NCI-H2081 (cell line): ENCODE measurements at regions not wholly inside any gene's neighbourhood (a gene's known extent, or its start where the extent isn't known, plus 50 kb on each side); places are given as distances from the start of the nearest gene placed in this dataset.

Experiments
- DNase-seq, 2 experiments: peaks; one replicate each; lab custom pipeline; 2025; lab: John Stamatoyannopoulos, UW

DNA sequence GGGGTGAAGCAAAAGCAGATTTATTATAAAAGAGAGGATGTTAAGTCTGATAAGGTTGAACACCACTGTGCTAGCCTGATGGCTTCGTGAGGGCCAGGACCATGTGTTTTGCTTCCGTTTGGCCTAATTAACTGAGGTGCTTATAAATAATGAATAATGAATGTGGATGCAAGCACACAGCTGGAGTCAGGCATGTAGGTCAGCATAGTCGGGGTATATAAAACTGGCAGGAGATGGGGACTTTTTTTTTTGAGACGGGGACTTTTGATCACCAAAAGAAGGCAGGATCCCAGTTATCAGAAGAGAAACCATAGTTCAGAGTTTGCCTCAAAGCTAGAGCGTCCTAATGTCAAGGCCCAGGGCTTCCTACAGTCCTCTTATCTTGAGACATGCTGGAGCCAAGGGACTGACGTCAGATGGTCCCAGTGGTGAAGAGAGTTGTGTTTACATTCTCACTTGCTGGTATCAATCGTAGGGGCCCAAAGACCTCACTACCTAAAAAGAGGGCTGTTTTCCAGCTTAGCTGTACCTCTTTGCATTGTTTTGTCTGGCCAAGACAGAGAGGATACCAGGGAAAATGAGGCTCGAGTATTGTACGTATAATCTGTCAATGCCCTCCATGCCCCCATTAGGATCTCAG, 50.4 kb downstream of the RTL9 start:
- no peak for DNase-seq

DNA sequence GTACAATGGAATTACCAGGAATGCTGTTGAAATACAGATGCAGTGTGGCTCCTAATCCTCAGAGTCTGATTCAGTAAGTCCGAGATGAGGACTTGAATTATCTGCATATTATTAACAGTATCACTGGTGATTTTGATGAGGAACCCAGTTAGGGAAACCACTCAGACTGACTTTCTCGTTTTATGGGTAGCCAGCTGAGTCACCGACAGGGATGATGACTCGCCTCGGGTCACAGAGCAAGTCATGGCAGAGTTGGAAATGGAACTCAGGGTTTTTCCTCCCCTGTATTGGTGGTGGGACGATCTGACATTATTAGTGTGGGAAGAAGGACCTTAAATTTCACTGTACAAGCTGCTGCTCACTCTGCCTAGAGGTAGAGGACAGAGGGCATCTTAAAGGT, 51.3 kb downstream of the RTL9 start:
- no peak for DNase-seq

DNA sequence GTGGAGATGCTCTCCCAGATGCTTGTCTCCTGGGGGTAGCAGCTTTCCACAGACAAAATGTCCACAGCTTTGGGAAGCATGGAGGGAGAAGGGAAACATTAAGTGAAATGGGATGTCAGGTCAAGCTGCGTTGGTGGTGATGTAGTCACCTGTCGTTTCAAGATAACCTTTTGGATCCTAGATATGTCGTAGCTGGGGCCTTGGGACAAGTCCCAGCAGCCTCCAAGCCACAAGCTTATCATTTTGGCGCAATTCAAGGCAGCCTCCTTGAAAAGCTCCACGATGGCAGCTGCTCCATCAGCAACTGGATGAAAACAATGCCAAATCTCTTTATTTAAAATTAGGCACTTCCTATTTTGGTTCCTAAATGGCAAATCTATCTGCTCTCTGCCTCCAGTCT, 52.0 kb downstream of the RTL9 start:
- no peak for DNase-seq

DNA sequence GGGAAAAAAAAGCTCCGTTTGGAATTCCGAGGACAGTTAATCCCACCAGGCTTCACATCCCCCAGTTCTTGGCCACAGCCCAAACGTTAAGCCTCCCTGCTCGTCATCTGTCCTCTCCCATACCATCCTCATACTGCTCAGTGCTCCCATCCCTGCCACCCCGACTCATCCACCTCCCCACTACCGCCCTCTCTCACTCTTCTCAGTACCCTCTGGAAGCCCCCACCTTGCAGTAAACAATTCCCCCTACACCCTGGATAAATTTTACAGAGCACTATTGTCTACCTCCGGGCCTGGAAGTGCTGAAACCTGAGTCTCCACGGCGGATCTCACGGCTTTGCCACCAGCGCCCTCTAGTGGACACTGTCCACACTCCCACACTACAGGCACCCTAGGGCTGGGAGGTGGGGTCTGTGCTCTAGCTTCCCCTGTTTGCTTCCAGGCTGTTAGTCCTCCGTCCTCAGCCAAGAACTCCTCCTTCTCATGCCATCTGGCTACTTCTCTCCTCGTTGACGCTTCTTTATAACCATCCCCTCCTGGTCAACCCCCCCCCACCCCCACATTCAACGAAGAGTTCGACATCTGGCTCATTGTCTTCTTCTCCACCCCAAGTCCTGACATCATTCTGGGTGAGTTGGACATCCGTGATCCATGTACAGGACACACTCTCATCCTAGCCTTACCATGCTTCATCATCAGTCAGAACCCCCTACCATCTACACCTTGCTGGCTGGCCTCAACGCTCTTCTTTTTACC, 54.5 kb downstream of the RTL9 start:
- peak; percentile 78 to 89 for DNase-seq

DNA sequence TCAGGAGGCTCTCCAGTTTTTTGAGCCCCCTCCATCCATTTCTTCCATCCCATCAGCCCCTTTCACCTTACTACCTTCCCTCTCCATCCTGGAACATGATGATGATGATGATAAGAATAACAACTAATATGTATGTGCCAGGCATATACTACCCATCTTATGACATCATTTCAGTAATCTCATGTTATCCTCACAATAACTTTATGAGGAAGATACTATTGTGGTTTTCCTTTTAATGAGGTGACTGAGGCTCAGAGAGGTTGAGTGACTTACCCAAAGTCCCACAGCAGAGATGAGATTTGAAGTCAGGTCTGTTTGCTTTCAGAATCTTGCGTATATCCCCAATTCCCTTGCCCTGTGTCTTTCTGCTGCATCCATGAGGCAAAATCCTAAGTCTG, 55.1 kb downstream of the RTL9 start:
- DNase-seq, result no peak

DNA sequence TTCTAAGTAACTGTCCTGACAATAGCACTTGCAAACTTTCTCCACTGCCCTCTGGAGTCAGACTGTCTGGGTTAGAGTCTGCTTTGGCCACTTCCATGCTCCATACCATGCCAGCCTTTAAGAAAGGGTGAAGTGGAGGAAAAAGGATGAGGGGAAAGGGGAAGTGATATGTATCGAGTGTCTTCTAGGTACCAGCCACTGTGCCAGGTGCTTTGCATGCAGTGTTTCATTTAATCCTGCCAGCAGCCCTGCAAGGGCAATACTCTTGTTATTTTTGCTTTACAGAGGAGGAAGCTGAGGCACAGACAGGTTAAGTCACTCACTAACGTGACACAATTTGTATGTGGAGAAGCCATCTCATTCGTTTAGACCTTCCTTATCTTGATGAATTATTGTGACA, 55.6 kb downstream of the RTL9 start:
- DNase-seq, result no peak

DNA sequence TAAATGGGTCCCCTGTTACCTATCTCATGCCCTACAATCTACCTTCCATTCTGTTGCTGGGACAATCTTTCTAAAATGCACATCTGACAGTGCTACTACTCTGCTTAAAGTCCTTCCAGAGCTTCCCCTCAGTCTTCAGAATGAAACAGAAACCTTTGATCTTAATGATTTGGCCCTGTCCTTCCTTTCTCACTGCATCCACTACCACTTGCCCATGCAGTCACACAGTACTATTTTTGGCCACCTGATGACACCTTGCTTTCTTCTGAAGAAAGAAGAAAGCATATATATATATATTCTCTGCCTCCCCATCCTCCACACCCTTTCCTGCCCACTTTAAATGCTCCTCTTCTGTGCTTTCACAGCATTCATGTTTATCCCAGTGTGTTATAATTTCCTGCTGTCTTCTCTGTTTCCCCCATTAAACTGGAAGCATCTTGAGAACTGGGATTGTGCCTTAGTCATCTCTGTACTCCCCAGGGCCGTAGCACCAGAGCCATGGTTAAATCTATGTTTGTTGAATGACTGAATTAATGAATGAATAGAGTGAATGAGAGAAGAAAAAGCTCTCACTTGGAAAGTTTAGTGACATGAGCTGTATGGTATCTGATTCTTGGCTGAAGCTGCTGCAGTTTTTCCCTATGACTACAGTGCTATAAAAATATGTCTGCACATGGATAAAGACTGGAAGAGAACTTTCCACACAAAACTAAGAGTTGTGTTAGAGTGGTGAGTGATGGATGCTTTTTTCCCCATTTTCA, 56.2 kb downstream of the RTL9 start:
- DNase-seq, result no peak

DNA sequence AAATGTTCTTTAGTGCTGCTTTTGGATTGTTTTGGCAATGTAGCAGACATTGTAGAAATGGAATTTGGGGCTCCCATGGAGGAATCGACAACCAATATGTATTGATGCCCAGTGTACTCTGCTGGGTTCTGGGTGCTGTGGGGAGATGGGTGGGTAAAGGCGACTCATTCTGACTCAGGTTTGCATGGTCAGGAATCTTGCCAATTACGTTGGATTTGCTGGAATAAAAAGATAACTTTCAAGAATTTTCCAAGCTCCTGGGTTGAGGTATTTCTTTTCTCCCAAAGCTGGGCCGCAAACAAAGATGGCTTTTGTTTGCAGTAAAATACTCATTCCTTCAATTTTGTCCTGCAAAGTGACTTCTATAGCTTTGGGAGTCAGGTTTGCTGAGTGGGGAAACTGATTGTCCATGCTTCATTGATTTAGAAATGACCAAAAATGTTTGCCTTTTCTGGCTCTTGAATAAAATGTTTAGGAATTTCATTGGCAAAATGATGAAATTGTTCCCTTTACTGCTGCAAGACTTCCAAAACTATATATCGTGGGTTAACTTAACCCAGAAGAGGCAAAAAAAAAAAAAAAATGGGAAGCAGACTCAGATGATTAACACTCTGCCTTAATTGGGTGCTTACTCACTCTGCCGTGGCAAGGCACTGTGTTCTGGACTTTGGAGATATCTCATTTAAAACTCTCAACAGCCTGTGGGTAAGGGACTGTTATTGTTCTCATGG, 57.0 kb downstream of the RTL9 start:
- DNase-seq, result no peak

DNA sequence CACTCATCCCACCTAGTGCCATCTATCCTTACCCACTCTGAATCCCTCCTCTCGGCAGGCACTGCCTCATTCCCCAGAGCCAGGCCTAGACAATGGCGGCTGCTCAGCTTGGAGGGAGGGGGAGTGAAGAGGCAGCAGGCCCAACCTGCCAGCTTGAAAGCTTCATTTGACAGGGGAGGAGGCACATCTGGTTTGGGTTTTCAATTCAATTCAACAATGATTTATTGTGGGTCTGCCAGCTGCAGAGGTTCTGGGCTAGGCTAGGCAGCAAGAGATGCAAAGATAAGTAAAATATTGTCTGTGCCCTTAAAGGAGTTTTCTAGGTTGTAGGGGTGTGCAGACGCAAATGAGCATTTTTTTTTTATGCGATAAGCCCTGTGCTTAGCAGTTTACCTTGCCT, 58.5 kb downstream of the RTL9 start:
- DNase-seq, result no peak

DNA sequence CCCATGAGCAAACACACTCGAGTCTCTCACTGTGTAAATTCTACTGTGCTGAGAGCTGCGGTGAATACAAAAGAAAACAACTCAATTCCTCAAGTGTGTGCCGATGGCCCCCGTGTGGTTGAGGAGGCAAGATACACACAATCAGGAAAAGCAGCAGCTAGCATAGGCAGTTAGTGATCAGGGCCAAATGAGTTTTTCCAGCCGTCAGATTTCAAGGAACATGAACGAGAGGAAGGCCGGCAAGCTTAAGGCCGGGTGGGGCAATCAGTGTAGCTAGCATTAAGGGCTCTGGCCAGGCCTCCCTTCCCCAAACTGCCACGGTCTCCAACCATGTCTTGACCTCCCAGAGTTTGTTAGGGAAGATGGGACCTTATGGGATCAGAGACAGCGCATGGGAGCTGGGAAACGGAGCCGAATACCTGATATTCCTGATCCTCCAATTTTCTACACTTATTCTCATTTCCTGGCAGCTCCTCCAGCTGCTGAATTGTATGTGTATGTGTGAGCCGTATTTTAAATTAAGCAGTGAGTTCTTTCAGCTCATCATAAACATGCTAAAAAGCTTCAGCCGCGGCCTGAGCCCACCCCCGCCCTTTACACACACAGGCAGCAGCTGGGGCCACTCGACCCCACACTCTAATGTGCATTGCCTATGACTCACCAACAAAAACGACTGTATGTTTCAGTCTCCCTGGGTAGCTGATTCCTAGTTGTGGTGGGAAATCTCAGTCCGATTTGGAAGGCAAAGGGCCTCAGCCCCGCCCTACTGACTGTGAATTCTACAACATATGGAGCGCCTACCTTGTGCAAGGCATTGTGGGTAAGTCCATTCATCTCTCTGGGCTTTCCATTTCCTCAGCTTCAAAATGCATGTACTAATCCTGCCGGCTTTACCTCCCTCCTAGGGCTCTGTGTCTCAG, 59.9 kb downstream of the RTL9 start:
- peak in 1 of 2 experiments; percentile 22 for DNase-seq

DNA sequence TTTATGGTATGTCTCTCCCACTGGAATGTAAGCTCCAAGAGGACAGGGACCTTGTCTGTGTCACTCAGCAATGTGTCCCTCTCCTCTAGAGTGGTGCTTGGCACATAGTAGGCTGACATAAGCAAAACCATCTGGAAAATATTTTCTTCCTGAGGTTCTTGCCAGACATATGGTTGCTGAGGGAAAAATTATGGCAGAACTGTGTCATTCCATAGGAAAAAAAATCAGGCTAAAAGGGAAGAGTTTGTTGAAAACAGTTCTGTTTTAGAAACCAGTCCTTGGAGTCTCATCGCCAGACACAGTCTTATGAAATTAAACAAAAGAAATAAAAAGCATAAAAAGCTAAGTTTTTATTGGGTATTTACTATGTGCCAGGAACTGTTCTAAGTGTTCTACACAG, 60.9 kb downstream of the RTL9 start:
- no peak for DNase-seq

DNA sequence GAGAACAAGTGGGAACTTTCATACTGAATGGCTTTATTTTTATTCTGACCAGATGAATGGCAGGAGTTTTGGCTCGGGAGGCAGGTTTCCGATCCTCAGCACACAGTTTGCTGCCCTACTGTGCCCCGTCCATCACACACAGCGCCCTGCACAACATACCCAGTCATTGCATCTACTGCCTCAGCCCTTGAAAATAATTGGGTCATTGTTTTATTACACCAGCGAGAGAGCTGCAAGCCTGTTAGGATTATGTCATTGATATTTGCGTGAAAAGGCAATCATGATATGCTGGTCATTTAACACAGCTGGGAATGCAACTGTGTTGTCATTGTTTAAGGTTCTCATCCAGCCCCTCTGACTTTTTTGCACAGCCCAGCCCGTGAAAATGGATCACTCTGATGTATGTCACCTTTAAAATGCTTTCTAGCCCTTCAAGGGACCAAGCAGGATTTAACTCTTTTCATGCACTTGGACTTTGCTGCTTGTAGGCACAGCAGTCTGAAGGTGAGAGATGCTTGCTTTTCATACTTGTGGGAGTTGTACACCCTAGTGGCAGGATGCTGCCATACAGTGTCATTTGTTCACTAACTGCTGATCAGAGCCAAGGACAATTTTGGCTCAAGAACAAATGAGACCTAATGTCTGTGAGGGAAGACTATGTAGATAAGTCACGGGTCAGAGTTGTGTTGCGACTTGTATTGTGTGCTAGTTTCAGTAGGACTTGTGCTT, 62.3 kb downstream of the RTL9 start:
- peak in 1 of 2 experiments; percentile 28 for DNase-seq

DNA sequence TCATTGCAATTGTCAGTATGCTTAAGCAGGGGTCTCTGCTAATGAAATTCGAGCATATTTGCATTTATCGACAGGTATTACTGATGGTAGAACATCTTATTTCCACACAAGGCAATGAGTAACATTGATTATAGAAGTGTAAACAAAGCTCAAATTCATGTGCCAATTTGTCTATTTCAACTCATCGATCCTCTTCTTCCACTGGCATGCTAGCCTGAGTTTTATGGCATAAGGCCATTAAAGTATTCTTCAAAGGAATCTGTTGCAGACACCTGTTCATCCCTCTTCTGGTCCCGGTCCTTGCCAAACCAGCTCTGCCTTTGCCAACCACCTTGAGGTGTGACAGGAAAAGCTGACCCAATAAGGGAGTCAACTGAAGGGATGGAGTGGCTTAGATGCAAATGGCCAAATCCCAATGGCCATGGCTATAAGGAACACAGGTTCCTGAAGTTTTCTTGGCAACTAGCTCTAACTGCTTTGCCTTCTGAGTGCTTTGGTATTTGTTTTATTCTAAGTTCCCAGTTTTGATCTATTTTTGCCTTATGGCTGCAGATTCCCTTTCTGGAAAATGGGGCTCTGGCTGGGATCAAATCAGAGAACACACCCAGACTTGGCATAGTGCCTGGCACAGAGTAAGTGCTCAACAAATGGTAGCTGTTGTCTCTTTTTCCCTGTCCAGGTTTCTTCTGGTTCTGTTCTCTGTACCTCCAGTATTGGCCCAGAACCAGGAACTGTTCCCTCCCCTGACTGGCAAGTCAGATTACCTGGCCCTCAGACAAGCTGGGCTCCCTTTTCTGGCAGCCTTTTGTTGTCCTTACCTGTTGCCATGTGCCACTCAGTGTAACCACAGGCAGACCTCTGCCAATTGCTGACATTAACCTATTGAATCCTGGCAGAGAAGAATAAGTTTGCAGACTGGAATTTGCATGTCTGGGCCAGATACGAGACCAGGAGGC, 63.1 kb downstream of the RTL9 start:
- DNase-seq, result peak; percentile 23 to 75

DNA sequence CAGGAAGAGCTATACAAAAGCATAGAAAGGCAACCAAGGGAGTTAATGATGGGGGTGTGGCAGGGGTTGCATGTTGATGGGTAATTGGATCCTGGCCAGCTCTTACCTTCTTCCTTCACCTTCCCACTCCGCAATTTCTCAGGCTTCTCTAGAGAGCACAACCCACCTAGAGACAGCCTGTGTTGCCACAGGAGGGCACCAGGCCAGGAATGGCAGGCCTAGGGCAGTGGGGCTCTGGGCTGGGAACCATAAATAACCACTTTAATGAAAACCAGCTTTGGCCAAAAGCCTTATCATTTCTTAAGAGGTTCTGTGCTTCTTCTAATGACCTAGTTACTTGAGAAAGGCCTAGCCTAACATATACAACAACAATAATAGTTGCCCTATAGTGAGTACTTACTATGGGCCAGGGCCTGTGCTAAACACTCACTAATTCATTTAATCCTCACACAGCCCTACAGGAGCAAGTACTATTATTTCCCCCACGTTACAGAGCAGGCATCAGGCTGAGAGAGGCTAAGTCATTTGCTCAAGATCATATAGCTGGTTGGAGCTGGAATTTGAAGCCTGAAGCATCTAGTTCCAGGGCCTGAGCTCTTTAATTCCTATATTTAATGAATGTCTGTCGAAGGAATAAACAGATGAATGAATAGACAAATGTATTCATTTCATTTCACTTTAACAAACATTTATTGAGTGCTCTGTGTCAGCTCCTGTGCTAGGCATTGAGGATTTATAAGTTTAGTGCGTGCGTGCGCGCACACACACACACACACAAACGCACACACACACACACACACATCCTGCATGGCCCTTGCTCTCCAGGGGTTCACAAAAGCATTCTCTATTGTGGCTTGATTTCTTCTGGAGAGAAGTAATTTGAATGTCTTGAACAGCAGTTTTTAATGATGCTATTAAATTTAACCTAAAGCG, 66.8 kb downstream of the RTL9 start:
- DNase-seq, result peak; percentile 90 to 94

DNA sequence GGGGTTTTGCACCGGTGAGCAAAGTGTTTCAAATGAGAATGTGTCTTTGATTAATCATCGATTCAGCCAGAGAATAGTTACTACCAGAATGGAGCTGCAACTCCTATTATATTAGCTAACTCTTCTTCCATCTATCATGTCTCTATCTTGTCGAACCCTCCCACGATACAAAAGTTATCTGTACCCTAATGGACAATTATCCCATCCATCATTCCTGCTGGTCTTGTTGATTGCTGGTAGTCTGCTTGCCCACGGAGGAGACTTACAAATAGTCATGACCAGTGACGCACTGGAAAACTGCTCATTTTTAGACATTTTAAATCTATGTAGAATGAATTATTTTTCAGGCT, 67.5 kb downstream of the RTL9 start:
- DNase-seq, result no peak

DNA sequence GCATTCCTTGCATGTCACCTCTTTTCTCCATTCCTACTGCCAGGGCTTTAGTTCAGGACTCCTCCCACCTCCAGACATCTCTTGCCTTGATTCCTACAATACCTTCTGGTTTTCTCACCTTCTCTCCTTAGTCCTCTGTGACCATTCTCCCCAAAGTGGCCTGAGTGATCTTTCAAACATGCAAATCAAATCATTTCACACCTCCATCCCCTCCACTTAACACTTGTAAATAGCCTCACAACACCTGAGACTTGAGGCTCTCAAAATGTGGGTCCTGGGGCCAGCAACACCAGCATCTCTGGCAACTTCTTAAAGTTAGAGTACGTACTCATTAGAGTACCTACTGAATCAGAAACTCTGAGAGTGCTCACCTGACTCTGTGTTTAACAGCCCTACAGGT, 68.4 kb downstream of the RTL9 start:
- DNase-seq, result no peak

DNA sequence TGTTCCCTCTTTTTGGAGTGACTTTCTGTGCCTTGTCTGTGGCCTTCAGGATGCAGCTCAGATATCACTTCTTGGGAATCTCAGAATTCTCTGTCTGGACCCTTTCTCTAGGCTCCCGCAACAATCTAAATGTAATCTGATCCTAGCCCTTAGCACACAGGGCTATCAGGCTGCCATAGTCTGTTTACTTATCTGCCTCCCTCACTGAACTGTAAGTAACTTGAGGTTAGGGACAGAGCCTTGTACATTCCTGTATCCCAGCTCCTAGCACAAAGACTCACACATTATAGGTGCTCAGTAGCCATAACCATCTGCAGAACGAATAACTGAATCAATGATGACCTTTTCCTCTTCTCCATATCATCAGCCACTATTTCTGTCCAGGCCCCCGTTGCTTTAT, 69.5 kb downstream of the RTL9 start:
- DNase-seq, result no peak

DNA sequence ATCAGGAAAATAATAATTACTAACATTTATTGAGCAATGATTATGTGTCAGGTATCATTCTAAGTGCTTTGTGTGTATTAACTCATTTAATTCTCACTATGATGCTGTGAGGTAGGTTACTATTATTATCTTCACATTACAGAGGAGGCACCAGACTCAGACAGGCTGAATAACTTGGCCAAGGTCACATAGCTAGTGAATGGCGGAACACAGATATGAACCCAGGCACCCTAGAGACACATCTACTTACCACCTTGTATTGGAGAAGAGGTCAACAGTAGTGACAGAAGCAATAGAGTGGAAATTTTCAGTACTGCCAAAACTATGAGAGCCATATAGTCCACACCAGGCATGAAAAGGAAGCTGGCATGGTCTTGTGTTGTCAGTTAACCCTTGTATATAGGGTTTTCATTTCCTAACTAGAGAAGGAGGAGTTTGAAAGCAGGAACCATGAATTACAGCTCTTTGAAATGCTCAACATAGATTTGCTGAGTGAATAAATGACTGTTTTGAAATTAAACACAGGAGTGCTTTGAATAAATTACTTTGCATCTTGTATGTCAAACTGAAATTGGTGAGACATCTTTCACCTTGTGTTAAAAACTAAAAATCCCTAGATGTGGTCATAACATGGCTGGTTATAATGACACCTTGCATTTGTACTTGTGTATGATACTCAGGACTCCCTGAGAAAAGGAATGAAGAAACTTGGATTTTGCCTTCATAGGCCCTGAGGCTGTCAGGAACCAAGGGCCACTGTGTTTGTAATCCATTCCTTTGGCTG, 71.8 kb downstream of the RTL9 start:
- no peak for DNase-seq
